ENCODE measurements at regions not wholly inside any gene's neighbourhood (a gene's known extent, or its start where the extent isn't known, plus 50 kb on each side); places are given as distances from the start of the nearest gene placed in this dataset.

DNA sequence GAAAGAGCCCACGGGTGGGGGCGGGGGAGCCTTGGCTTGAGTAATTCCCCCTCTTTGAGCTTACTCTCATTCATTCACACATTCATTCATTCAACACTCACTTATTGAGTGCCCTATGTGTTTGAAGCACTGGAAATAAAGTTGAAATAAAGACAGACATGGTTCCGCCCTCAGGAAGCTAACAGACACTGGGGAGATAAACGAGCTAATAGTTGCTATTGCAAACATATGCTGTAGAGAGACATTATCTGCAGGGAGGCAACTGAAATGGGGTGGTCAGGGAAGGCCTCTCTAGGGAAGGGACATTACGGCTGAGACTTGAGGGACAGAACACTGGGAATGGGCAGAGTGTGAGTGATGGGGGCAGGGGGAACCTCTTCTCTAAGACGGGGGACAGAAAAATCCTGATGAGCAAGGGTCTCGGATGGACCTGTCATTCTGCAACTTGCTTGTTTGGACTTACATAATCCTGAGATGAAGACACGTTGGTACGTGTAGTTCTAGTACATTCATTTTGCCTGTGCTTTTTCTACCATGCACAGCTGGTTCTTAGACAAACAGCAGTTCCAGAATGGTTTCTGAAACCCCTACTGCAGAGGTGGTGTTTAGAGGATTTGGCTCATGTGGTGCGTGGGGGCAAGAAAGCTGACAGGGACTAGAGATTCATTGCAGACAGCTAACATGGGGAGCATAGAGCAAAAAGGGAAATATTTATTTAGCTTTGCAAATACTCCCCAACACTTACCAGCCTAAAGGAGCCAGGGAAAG, 71.1 kb upstream of the BLCAP start:
- no peak for DNase-seq (ENCODE audit: low read depth in 3 of 3, low spot score in 2 of 3)

DNA sequence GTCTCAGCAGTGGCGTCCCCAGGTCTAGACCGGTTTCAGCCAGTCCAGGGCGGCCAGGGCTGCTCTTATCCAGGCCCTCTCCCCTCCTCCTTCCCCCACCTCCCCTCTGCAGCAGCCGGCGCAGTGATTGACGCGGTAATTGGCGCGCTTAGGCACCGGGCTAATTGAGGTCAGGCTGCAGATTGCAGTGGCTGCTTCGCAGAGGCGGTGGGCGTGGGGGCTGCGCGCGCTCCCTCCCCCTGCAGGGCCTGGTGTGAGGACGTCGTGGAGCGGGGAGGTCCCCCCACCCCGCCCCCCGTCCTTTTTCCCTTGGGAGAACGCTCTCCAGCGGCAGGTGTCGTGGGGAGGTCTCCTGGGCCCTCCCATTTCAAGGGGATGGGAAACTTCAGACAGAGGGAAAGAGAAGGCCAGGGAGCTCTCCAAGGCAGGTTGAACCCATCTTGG, 70.4 kb upstream of the BLCAP start:
- DNase-seq (ENCODE audit: low read depth in 3 of 3, low spot score in 2 of 3): no peak

DNA sequence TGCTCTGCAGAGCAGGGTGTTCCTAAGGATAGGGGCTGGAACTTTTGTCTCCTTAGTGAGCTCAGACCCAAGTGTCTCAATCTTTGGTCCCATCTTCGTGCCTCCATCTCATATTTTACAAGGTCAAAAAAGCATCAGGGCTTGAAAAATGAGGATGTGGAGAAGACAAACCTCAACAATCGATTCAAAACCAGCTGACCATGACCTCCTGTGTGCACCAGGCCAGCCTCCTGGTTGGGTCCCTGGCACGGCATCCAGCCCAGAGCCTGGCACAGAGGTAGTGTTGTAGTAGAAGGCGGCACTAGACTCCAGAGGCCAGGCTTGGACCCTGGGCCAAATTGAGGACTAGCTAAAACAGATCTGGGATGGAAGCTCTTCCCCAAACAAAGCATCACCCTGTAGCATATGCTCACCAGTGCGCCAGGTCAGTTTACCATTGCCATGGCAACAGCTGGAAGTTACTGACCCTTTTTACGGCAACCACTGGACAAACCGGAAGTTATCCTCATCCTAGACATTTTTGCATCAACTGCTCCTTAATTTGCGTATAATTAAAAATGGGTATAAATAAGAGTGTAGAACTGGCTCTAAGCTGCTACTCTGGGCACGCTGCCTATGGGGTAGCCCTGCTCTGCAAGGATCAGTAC, 69.3 kb upstream of the BLCAP start:
- DNase-seq (ENCODE audit: low read depth in 3 of 3, low spot score in 2 of 3): no peak

DNA sequence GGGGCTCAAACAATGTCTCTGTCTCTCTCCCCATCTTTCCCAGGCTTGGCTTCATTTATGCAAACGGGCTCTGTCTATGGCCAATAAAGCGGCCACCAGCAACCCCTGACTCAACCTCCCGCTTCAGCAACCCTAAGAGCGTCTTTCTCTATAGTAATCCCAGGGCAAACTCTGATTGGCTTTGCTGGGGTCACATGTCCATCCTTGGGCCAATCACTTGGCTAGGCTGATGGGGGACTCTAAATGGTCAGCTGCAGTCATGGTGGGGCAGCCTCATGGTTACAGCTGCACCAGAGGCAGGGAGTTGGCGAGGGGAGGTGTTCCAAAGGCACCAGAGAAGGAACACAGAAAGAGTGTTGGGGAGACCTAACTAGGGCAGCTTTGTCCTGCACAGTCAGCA, 68.5 kb upstream of the BLCAP start:
- no peak for DNase-seq (ENCODE audit: low read depth in 3 of 3, low spot score in 2 of 3)

DNA sequence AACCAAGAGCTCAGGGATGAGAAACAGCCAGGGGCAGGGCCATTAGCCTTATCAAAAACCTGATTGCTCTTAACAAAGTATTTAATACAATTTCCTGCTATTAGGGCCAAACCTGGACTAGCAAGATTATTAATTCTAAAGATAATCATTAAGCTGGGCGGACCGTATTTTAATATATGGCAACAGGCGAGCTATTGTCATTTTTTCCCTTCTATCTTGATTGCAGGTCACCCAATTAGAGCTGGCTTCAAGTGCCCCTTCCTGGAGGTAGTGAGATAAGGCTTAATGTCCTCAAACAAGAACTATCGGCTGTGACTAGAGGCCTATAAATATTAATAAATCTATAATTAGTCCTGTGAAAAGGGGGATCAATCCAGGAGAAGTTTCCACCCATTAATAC, 66.0 kb upstream of the BLCAP start:
- DNase-seq (ENCODE audit: low read depth in 3 of 3, low spot score in 2 of 3): no peak

DNA sequence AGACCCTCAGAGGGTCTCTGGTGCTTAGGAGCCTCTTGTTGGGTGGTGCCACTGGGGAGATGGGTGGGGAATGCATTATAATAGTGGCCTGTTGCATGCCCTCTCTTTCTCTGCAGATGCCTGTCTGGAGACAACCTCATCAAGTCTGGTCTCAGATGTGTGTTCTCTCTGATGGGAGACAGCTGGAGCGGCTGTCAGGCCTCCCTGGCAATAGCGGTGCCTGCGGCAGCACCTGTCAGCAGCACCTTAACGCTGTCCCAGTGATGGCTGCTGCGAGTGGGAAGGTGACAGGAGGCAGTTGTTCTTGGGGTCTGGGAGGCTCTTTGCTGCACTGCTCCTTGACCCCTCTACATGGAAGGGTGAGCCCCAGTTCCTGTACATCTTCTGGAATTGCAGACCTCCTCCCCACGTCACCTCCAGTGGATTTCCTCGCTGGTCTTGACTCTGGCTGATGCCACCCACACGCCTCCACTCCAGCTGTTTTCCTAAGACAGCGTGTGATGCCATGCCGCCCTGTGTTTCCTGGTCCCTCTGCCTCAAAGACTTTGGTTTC, 63.3 kb upstream of the BLCAP start:
- no peak for DNase-seq (ENCODE audit: low read depth in 3 of 3, low spot score in 2 of 3)

DNA sequence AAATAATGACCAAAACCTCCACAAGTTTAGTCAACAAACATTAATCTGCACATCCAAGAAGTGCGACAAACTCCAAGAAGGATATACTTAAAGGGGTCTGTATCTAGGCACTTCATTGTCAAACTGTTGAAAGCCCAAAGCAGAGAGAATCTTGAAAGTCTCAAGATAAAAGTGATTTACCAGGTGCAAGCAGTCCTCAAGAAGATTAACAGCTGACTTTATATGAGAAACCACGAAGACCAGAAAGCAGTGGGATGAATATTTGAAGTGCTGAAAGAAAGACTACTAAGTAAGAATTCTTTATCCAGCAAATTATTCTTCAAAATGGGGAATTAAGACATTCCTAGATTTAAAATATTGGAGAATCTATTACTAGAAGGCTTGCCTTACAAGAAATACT, 58.4 kb upstream of the BLCAP start:
- no peak for DNase-seq (ENCODE audit: low read depth in 3 of 3, low spot score in 2 of 3)

DNA sequence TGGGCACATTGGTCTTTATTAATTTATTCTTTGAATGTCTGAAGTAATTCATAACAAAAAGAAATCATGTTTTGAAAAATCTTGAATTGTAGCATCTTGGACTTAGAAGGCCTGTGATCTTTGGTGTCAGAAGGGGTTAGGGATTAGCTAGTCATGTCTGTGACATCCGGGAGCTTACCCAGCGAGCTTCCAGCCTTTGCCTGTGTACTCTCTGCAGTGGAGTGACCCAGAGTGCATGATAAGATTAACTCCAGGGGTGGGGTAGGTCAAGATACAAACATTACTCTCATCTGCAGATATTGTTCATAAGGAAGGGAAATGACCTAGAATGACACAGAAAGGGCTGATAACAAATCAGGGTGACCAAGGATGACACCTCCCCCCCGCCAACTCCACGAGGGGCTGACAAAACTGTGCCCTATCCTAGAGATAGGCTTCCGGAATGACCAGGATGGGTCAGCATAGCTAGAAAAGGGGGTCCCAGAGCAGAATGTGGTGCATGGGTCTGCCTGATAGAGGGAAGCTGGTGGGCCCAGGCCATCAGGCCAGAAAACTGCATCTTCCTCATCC, 56.6 kb upstream of the BLCAP start:
- DNase-seq (ENCODE audit: low read depth in 3 of 3, low spot score in 2 of 3): no peak

DNA sequence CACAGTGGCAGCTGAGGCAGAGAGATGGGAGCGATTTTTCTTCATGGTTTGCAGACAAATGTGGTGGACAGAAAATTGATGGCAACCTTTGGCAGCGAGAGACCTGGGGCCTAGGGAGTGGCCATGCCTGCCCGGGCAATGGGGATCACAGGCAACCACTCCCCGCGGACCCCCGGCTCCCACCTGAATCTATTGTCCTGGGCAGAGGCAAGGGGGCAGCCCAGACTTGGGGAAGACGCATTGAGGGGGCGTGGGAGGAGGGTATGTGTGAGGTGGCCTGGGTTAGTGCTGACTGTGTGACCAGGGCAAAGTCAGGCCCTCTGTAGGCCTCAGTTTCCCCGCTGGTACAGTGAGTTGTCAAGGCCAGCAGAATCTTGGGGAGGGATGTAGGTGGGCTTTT, 53.6 kb upstream of the BLCAP start:
- no peak for DNase-seq (ENCODE audit: low read depth in 3 of 3, low spot score in 2 of 3)

DNA sequence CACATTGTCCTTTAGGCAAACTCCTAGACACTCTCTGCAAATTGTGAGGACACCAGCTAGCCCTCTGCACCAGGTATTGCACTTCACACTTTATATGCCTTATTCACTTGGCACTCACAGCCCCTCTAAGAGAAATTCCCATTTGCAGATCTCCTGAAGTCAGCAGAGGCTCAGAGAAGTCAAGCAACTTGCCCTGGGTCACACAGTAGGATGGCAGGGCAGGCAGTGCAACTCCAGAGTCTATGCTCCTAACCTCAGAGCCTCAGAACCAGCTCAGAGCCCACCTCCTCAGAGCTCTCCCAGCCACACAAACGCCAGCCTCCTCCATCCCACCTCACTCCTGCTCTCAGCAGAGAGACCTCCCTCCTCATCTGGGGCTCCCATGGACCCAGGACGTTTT, 52.4 kb upstream of the BLCAP start:
- DNase-seq (ENCODE audit: low read depth in 3 of 3, low spot score in 2 of 3): no peak

DNA sequence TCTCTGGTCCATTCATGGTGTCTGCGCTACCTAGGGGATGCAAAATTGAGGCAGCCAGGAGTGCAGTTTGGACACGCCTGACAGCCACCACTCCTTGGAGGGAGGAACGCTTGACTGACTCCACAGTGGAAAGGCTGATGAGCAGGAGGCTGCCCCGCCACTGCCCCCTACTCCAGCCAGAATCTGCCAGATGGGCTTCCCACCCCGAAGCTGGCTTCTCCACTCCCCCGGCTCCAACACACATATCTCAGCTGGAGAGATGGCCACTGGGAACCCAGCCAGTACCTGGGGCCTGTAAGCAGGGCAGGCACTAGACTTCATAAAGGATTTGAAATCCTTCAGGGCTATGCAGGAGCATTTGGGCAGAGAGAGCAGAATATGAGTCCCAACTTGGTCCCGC, 51.4 kb upstream of the BLCAP start:
- DNase-seq (ENCODE audit: low read depth in 3 of 3, low spot score in 2 of 3): no peak

DNA sequence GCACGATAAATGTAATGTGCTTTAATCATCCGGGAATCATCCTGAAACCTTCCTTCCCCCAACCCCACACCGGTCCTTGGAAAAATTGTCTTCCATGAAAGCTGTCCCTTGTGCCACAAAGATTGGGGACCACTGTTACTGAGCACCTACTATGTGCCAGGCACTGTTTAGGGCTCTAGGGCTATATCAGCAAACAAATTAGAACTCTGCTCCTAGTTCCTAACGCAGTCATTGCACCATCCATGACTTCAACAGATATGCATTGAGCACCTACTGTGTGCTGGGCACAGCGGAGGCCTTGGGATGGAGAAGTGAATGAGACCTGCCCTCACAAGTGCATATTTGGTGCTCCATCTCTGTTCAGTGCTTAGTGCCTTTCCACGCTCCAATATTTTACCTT, 50.3 kb upstream of the BLCAP start:
- DNase-seq (ENCODE audit: low read depth in 3 of 3, low spot score in 2 of 3): no peak

All from right renal cortex interstitium (tissue), 3 donors.